Adipose tissue (tissue), 3 donors: ENCODE measurements at regions not wholly inside any gene's neighbourhood (a gene's known extent, or its start where the extent isn't known, plus 50 kb on each side); places are given as distances from the start of the nearest gene placed in this dataset.

Experiments
- H3K27ac ChIP-seq: one replicate; pipeline ENCODE4 v1.5.1; 2013; ENCODE audit warnings: low read depth, low read length
- WGBS, 3 donors: extraction: QIAGEN DNeasy Blood & Tissue Kit; methylation state at CpG; one replicate each; pipeline ENCODE4 v1.1.7; 2013; 5-methylcytosine and 5-hydroxymethylcytosine counted together
- donor health status: healthy with polysubstance abuse.
- donor health status: Bipolar disorder and iron deficiency.
- donor health status: healthy.

GRCh38 chr1:208393826-208394225 lies 149.6 kb upstream of the PLXNA2 start:
- no peak overlapping the region for H3K27ac ChIP-seq
- WGBS, 3 donors: 89 to 92% (median 90%) methylated on average over 1 of the region's 1 CpG

- no peak overlapping the region for H3K27ac ChIP-seq
- WGBS, 3 donors: 67 to 78% (median 75%) methylated on average over 5 of the region's 5 CpGs
Measured at GRCh38 chr1:208397286-208397685, 153.1 kb upstream of the PLXNA2 start.

GRCh38 chr1:208405014-208405413 lies 160.8 kb upstream of the PLXNA2 start:
- WGBS, 3 donors: 81 to 93% (median 92%) methylated on average over 2 of the region's 2 CpGs
- no peak overlapping the region for H3K27ac ChIP-seq

GRCh38 chr1:208409176-208409575 lies 165.0 kb upstream of the PLXNA2 start:
- WGBS, 3 donors: 62 to 74% (median 67%) methylated on average over 3 of the region's 3 CpGs
- no peak overlapping the region for H3K27ac ChIP-seq

GRCh38 chr1:208410409-208410808 lies 166.2 kb upstream of the PLXNA2 start:
- WGBS, 3 donors: 73 to 84% (median 80%) methylated on average over 5 of the region's 5 CpGs
- no peak overlapping the region for H3K27ac ChIP-seq

GRCh38 chr1:208413006-208413405 lies 168.8 kb upstream of the PLXNA2 start:
- no peak overlapping the region for H3K27ac ChIP-seq
- WGBS, 3 donors: 40 to 47% (median 44%) methylated on average over 2 of the region's 2 CpGs

GRCh38 chr1:208418667-208419066 lies 174.5 kb upstream of the PLXNA2 start:
- 86 to 88% (median 86%) methylated on average over 1 of the region's 1 CpG for WGBS, 3 donors

GRCh38 chr1:208419746-208420420 lies 175.7 kb upstream of the PLXNA2 start:
- no peak overlapping the region for H3K27ac ChIP-seq
- WGBS, 3 donors: 50 to 84% (median 82%) methylated on average over 5 of the region's 5 CpGs

More at GRCh38 chr1:208418667-208419066, 174.5 kb upstream of the PLXNA2 start:
- no peak overlapping the region for H3K27ac ChIP-seq

- WGBS, 3 donors: 92 to 100% (median 95%) methylated on average over 1 of the region's 1 CpG
- no peak overlapping the region for H3K27ac ChIP-seq
Measured at GRCh38 chr1:208420696-208421095, 176.5 kb upstream of the PLXNA2 start.

- 34 to 80% (median 70%) methylated on average over 4 of the region's 4 CpGs for WGBS, 3 donors
- no peak overlapping the region for H3K27ac ChIP-seq
Measured at GRCh38 chr1:208421486-208421885, 177.3 kb upstream of the PLXNA2 start.

- H3K27ac ChIP-seq: no peak overlapping the region
- WGBS, 3 donors: 47 to 81% (median 62%) methylated on average over 3 of the region's 3 CpGs
Measured at GRCh38 chr1:208423526-208423925, 179.3 kb upstream of the PLXNA2 start.

GRCh38 chr1:208425096-208425495 lies 180.9 kb upstream of the PLXNA2 start:
- H3K27ac ChIP-seq: no peak overlapping the region
- WGBS, 3 donors: 87 to 98% (median 92%) methylated on average over 3 of the region's 3 CpGs

GRCh38 chr1:208430220-208430619 lies 186.0 kb upstream of the PLXNA2 start:
- no peak overlapping the region for H3K27ac ChIP-seq
- WGBS, 3 donors: 56 to 79% (median 68%) methylated on average over 3 of the region's 3 CpGs

GRCh38 chr1:208431721-208432120 lies 187.5 kb upstream of the PLXNA2 start:
- no peak overlapping the region for H3K27ac ChIP-seq
- 77 to 90% (median 89%) methylated on average over 3 of the region's 3 CpGs for WGBS, 3 donors

GRCh38 chr1:208432346-208432745 lies 188.2 kb upstream of the PLXNA2 start:
- WGBS, 3 donors: 71 to 79% (median 78%) methylated on average over 2 of the region's 2 CpGs
- no peak overlapping the region for H3K27ac ChIP-seq

GRCh38 chr1:208433086-208433485 lies 188.9 kb upstream of the PLXNA2 start:
- no peak overlapping the region for H3K27ac ChIP-seq
- 38 to 81% (median 80%) methylated on average over 1 of the region's 1 CpG for WGBS, 3 donors

- 44 to 74% (median 50%) methylated on average over 4 of the region's 4 CpGs for WGBS, 3 donors
Measured at GRCh38 chr1:208433971-208434370, 189.8 kb upstream of the PLXNA2 start.

GRCh38 chr1:208437401-208437800 lies 193.2 kb upstream of the PLXNA2 start:
- no peak overlapping the region for H3K27ac ChIP-seq
- WGBS, 3 donors: 51 to 69% (median 62%) methylated on average over 3 of the region's 3 CpGs

More at GRCh38 chr1:208433971-208434370, 189.8 kb upstream of the PLXNA2 start:
- no peak overlapping the region for H3K27ac ChIP-seq

GRCh38 chr1:208438112-208438699 lies 194.0 kb upstream of the PLXNA2 start:
- WGBS, 3 donors: 33 to 42% (median 33%) methylated on average over 2 of the region's 2 CpGs

GRCh38 chr1:208445758-208446203 lies 201.6 kb upstream of the PLXNA2 start:
- 50 to 60% (median 60%) methylated on average over 7 of the region's 7 CpGs for WGBS, 3 donors
- no peak overlapping the region for H3K27ac ChIP-seq

More at GRCh38 chr1:208438112-208438699, 194.0 kb upstream of the PLXNA2 start:
- H3K27ac ChIP-seq: no peak overlapping the region
